PC-9 (cell line): ENCODE measurements at regions not wholly inside any gene's neighbourhood (a gene's known extent, or its start where the extent isn't known, plus 50 kb on each side); places are given as distances from the start of the nearest gene placed in this dataset.

Source experiments
- BruUV-seq: library from RNA; stranded (reverse); fragments of 400-500 nt; replicated peaks from 2 replicates; lab custom pipeline; 2021; lab: Mats Ljungman, UMichigan
- CTCF ChIA-PET: fragments of 300-600 bp; sonication (Branson Sonifier 250); formaldehyde crosslinking; loops from one replicate; lab custom pipeline; 2022; ENCODE audit warnings: antibody characterized with exemption; lab: Charles Lee
- POLR2A ChIA-PET: fragments of 300-600 bp; sonication (Branson Sonifier 250); formaldehyde crosslinking; loops from one replicate; lab custom pipeline; 2022; ENCODE audit warnings: antibody characterized with exemption; ENCODE audit not compliant: unreplicated experiment; lab: Charles Lee
- DNase-seq, 2 experiments: peaks; one replicate each; pipeline versions ENCODE4 v3.0.0 to v3.0.0-alpha.2; 2015 to 2022; ENCODE audit warnings: mixed read lengths in 1 of 2
- H2AFZ ChIP-seq: fragments of 200-600 bp; sonication (generic); 2 replicates; pipeline ENCODE4 v1.8.1; 2017; ENCODE audit warnings: antibody characterized with exemption
- H3F3A ChIP-seq: fragments of 200-600 bp; sonication (generic); 2 replicates; pipeline ENCODE4 v1.8.1; 2017; ENCODE audit warnings: antibody characterized with exemption, mild to moderate bottlenecking, low read depth; ENCODE audit not compliant: insufficient read depth
- H3K27ac ChIP-seq: fragments of 200-600 bp; sonication (generic); 2 replicates; pipeline ENCODE4 v1.6.1; 2016; ENCODE audit warnings: mixed run types
- H3K27me3 ChIP-seq: fragments of 200-600 bp; sonication (generic); 2 replicates; pipeline ENCODE4 v1.6.1; 2016; ENCODE audit warnings: low read depth, mixed run types; ENCODE audit not compliant: insufficient read depth
- H3K36me3 ChIP-seq: fragments of 200-600 bp; sonication (generic); 2 replicates; pipeline ENCODE4 v1.6.1; 2016; ENCODE audit warnings: low read depth, mixed run types
- H3K4me1 ChIP-seq: fragments of 200-600 bp; sonication (generic); replicated peaks from 2 replicates; pipeline ENCODE4 v1.6.1; 2016; ENCODE audit warnings: mixed run types; ENCODE audit not compliant: insufficient read depth
- H3K4me2 ChIP-seq: fragments of 200-600 bp; sonication (generic); 2 replicates; pipeline ENCODE4 v1.6.1; 2017; ENCODE audit warnings: mixed run types
- H3K4me3 ChIP-seq: fragments of 200-600 bp; sonication (generic); 2 replicates; pipeline ENCODE4 v1.6.1; 2016; ENCODE audit warnings: mixed run types
- H3K79me2 ChIP-seq: fragments of 200-600 bp; sonication (generic); 2 replicates; pipeline ENCODE4 v1.6.1; 2017; ENCODE audit warnings: low read depth, mixed run types
- H3K9me2 ChIP-seq: fragments of 200-600 bp; sonication (generic); 2 replicates; pipeline ENCODE4 v1.8.1; 2017; ENCODE audit warnings: mild to moderate bottlenecking; ENCODE audit not compliant: insufficient read depth
- H3K9me3 ChIP-seq: fragments of 200-600 bp; sonication (generic); 2 replicates; pipeline ENCODE4 v1.8.1; 2016; ENCODE audit warnings: low read depth; ENCODE audit not compliant: insufficient read depth
- H4K20me1 ChIP-seq: fragments of 200-600 bp; sonication (generic); 2 replicates; pipeline ENCODE4 v1.8.1; 2017; ENCODE audit not compliant: insufficient read depth
- EZH2 ChIP-seq: fragments of 200-600 bp; sonication (generic); IDR thresholded peaks from 2 replicates; pipeline ENCODE4 v1.8.0; 2017; ENCODE audit warnings: antibody characterized with exemption, low read depth
- intact Hi-C: fragments of 100-400 bp; cut with micrococcal nuclease; formaldehyde crosslinking; loops from one replicate; pipeline ENCODE4 v1.10.0; 2022; ENCODE audit not compliant: unreplicated experiment
- TF ChIP-seq, protein P1 (sequence below): fragments of 200-600 bp; sonication (generic); conservative IDR thresholded peaks from 2 replicates; pipeline ENCODE4 v1.6.1; 2017; ENCODE audit warnings: mixed run types, antibody characterized with exemption, mild to moderate bottlenecking, moderate library complexity

DNA sequence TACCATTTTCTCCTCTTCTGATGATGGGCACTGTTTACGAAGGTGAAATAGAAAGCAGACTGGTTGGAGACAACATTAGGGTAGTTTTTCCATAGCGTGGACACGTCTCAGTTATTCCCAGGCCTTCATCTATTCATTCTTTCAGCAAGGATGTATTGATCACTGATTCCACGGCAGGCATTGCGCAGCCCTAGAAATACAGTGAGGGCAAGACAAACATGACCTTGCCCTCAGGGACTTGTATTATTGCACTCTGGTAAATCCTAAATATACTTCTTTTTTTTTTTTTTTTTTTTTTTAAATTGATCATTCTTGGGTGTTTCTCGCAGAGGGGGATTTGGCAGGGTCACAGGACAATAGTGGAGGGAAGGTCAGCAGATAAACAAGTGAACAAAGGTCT, 167.3 kb upstream of the SPRED2 start:
- Histone ChIP-seq H2AFZ (no peak overlapping the region), H3K9me2 (no peaks in the 10 kb centered on the region), H3K36me3 (no peaks in the 10 kb centered on the region), H3K4me3 (no peak overlapping the region), H3K27me3 (no peaks in the 10 kb centered on the region), H3K4me2 (no peak overlapping the region), H3F3A (peaks cover 5% of the 10 kb centered on the region; the same call in 1 of the 2 replicates), H3K9me3 (no peaks in the 10 kb centered on the region; the same call in 1 of the 2 replicates), H3K4me1 (peaks cover 17% of the 10 kb centered on the region), H4K20me1 (no peaks in the 10 kb centered on the region), H3K79me2 (no peaks in the 10 kb centered on the region), H3K27ac (no peak overlapping the region)
- POLR2A ChIA-PET: no interaction called here
- CTCF ChIA-PET: no interaction called here
- BruUV-seq: no TSS peak
- DNase-seq: no peak
- TF ChIP-seq EZH2: no peak
- TF ChIP-seq, protein P1, sequence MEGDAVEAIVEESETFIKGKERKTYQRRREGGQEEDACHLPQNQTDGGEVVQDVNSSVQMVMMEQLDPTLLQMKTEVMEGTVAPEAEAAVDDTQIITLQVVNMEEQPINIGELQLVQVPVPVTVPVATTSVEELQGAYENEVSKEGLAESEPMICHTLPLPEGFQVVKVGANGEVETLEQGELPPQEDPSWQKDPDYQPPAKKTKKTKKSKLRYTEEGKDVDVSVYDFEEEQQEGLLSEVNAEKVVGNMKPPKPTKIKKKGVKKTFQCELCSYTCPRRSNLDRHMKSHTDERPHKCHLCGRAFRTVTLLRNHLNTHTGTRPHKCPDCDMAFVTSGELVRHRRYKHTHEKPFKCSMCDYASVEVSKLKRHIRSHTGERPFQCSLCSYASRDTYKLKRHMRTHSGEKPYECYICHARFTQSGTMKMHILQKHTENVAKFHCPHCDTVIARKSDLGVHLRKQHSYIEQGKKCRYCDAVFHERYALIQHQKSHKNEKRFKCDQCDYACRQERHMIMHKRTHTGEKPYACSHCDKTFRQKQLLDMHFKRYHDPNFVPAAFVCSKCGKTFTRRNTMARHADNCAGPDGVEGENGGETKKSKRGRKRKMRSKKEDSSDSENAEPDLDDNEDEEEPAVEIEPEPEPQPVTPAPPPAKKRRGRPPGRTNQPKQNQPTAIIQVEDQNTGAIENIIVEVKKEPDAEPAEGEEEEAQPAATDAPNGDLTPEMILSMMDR: no peak
- intact Hi-C loops: no loop called here

DNA sequence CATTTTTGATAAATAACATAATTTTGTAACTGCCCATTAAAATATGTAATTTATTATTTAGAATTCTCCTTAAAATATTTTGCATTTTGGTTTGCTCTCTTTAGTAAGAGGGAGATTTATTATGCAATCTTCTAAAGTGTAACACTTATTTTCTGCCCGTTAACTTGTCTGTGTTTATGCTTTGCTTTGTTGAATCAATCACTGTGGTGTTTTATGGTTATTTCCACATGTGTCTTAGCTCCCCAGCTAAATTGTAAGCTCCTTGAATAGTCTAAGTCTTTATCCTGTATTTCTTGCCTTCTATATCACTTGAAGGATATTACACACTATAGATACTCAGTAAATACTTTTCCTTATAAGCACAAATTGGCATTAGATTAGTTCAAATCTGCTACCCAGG, 166.6 kb upstream of the SPRED2 start:
- ChIA-PET POLR2A (no interaction called here), CTCF (no interaction called here)
- Histone ChIP-seq H3K27me3 (no peaks in the 10 kb centered on the region), H3K79me2 (no peaks in the 10 kb centered on the region), H3K27ac (no peak overlapping the region), H2AFZ (no peak overlapping the region), H3K9me2 (no peaks in the 10 kb centered on the region), H3K9me3 (no peaks in the 10 kb centered on the region; the same call in 1 of the 2 replicates), H3F3A (peaks cover 5% of the 10 kb centered on the region; the same call in 1 of the 2 replicates), H4K20me1 (no peaks in the 10 kb centered on the region), H3K4me3 (no peak overlapping the region), H3K4me2 (no peak overlapping the region), H3K36me3 (no peaks in the 10 kb centered on the region), H3K4me1 (peaks cover 12% of the 10 kb centered on the region; the same call in 1 of the 2 replicates)
- intact Hi-C loops: no loop called here
- BruUV-seq: no TSS peak
- TF ChIP-seq, protein P1: no peak
- TF ChIP-seq EZH2: no peak
- no peak for DNase-seq

DNA sequence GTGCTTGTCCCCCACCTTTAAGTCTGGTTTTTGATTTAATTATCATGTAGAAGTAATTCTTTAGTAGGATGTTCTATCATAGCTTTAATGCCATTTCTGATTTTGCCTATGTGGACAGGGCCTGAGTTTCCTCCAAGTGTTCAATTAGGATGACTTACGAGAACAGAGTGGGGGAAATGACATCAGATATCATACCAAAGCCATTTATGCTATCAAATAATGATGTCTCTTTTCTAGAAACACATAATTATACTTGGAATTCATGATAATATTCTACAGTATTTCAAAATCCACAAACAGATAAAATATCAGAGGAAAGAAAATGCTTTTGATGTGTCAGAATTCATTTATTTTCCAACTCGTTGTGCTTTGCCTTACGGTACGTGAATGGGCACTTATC, 165.9 kb upstream of the SPRED2 start:
- H3K27me3 ChIP-seq: no peaks in the 10 kb centered on the region
- intact Hi-C loops: no loop called here
- no peaks in the 10 kb centered on the region for H3K9me2 ChIP-seq
- peaks cover 5% of the 10 kb centered on the region; the same call in 1 of the 2 replicates for H3F3A ChIP-seq
- POLR2A ChIA-PET: no interaction called here
- no peaks in the 10 kb centered on the region for H3K79me2 ChIP-seq
- no peak overlapping the region for H3K4me3 ChIP-seq
- H2AFZ ChIP-seq: no peak overlapping the region
- no peaks in the 10 kb centered on the region for H4K20me1 ChIP-seq
- no TSS peak for BruUV-seq
- no peak overlapping the region for H3K27ac ChIP-seq
- no peak for DNase-seq
- H3K4me2 ChIP-seq: no peak overlapping the region
- H3K36me3 ChIP-seq: no peaks in the 10 kb centered on the region
- CTCF ChIA-PET: no interaction called here
- peaks cover 12% of the 10 kb centered on the region; the same call in 1 of the 2 replicates for H3K4me1 ChIP-seq
- H3K9me3 ChIP-seq: no peaks in the 10 kb centered on the region; the same call in 1 of the 2 replicates
- TF ChIP-seq, protein P1: no peak
- TF ChIP-seq EZH2: no peak
